SK-N-MC (cell line): ENCODE measurements at regions not wholly inside any gene's neighbourhood (a gene's known extent, or its start where the extent isn't known, plus 50 kb on each side); places are given as distances from the start of the nearest gene placed in this dataset.

Source experiments
- DNase-seq: peaks from one replicate; pipeline ENCODE4 v3.0.0-alpha.2; 2011; ENCODE audit warnings: low read depth, low spot score
- H3K27ac ChIP-seq: fragments of 200-600 bp; sonication (generic); 2 replicates; pipeline ENCODE4 v1.5.1; 2016; ENCODE audit warnings: mixed run types
- H3K36me3 ChIP-seq: fragments of 200-600 bp; sonication (generic); 2 replicates; pipeline ENCODE4 v1.6.1; 2017; ENCODE audit warnings: antibody characterized with exemption, low read length, mixed read lengths; ENCODE audit not compliant: insufficient read depth
- H3K4me3 ChIP-seq: fragments of 200-600 bp; sonication (generic); 2 replicates; pipeline ENCODE4 v1.5.1; 2016
- H3K9ac ChIP-seq: fragments of 200-600 bp; sonication (generic); 2 replicates; pipeline ENCODE4 v1.8.0; 2017; ENCODE audit warnings: mixed run types, mixed read lengths; ENCODE audit not compliant: insufficient read length
- H3K9me3 ChIP-seq: fragments of 200-600 bp; sonication (generic); 2 replicates; pipeline ENCODE4 v1.6.1; 2017; ENCODE audit warnings: low read depth, mild to moderate bottlenecking, antibody characterized with exemption, low read length, moderate library complexity, mixed read lengths
- EZH2 ChIP-seq: fragments of 200-600 bp; sonication (generic); IDR thresholded peaks from one replicate; pipeline ENCODE4 v1.6.1; 2017; ENCODE audit warnings: antibody characterized with exemption
- FOXP2 ChIP-seq: optimal IDR thresholded peaks from 2 replicates; pipeline ENCODE3; 2011; ENCODE audit warnings: mild to moderate bottlenecking, moderate library complexity; ENCODE audit not compliant: insufficient read depth; ENCODE audit errors: extremely low read length, control extremely low read depth
- POLR2AphosphoS5 ChIP-seq: IDR thresholded peaks from 2 replicates; pipeline ENCODE4 v1.6.1; 2012; ENCODE audit warnings: mild to moderate bottlenecking, low read depth, low read length, borderline replicate concordance

- DNase-seq = no peak
Observed at GRCh38 chr1:30452925-30453324, 270.5 kb downstream of the MATN1 start.

DNA sequence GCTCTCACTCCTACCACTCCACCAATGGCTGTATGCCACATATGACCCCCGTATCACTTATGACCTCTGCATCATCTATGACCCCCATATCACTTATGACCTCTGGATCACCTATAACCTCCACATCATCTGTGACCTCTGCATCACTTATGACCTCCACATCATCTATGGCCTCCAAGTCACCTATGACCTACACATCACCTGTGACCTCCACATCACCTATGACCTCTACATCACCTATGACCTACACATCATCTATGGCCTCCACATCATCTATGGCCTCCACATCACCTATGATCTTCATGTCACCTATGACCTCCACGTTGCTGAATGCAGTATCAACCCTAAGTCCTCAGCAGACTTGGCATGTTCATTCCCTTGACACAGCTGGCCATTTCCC, 271.2 kb downstream of the MATN1 start:
- no peak overlapping the region for H3K4me3 ChIP-seq
- no peak for DNase-seq
- no peak for TF ChIP-seq EZH2
- TF ChIP-seq FOXP2 = no peak
- TF ChIP-seq POLR2AphosphoS5 = no peak
- no peak overlapping the region for H3K27ac ChIP-seq
- no peaks in the 10 kb centered on the region for H3K9me3 ChIP-seq
- no peak overlapping the region for H3K9ac ChIP-seq
- no peaks in the 10 kb centered on the region for H3K36me3 ChIP-seq

More at GRCh38 chr1:30452925-30453324, 270.5 kb downstream of the MATN1 start:
- no peaks in the 10 kb centered on the region for H3K36me3 ChIP-seq
- H3K27ac ChIP-seq = no peak overlapping the region
- H3K4me3 ChIP-seq = no peak overlapping the region
- no peaks in the 10 kb centered on the region for H3K9me3 ChIP-seq
- no peak for TF ChIP-seq POLR2AphosphoS5
- TF ChIP-seq FOXP2 = no peak
- no peak for TF ChIP-seq EZH2
- no peak overlapping the region for H3K9ac ChIP-seq

DNA sequence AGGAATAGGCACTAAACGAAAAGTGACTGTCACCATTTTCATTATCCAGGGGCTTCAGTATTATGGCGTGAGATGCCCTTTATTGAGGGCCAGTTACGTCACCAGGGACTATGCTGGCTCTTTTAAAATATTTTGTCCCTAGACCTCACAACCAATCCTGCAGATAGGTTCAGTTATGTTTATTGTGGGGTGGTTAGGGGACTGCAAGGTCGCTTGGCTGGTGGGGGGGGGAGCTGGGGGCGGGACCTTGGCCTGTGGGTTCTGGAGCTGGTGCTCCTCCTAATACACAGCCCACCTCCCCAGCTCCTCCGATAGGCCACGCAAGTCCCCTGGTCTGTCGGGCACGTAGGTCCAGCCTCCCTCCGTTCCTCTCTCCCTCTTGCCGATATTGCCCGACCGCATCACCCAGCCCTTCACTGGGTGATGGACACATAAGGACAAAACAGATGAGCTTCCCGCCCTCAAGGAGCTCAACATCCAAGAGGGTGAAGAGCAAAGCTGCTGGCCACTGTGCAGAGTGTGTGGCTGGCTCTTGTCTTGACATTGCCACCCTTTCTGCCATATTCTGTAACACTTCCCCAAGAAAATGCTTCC, 271.8 kb downstream of the MATN1 start:
- Histone ChIP-seq H3K4me3 (no peak overlapping the region), H3K9me3 (no peaks in the 10 kb centered on the region), H3K27ac (no peak overlapping the region), H3K36me3 (no peaks in the 10 kb centered on the region), H3K9ac (no peak overlapping the region)
- TF ChIP-seq EZH2 (no peak), FOXP2 (no peak), POLR2AphosphoS5 (no peak)
- DNase-seq = no peak

DNA sequence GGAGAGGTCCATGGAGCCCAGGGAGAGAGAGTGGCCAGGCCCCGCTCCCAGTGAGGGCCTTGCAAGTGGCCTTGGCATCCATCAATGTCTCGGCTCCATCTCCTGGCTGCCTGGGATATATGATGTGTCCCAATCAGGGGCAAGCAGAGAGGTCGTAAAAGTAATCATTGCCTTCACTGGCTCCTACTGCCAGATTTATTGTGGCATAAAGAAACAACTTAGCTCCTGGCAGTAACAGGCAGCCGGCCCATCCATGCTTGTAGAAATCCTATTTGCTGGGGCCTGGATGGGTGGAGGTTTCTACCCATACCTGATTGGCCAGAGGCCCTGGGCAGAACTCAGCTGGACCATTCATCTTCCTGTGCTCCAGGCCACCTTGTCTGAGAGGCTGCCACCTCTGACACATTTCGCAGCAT, 272.6 kb downstream of the MATN1 start:
- no peaks in the 10 kb centered on the region for H3K9me3 ChIP-seq
- no peak for DNase-seq
- H3K4me3 ChIP-seq = no peak overlapping the region
- H3K36me3 ChIP-seq = no peaks in the 10 kb centered on the region
- no peak for TF ChIP-seq POLR2AphosphoS5
- TF ChIP-seq FOXP2 = no peak
- TF ChIP-seq EZH2 = no peak
- H3K9ac ChIP-seq = no peak overlapping the region
- H3K27ac ChIP-seq = no peak overlapping the region

DNA sequence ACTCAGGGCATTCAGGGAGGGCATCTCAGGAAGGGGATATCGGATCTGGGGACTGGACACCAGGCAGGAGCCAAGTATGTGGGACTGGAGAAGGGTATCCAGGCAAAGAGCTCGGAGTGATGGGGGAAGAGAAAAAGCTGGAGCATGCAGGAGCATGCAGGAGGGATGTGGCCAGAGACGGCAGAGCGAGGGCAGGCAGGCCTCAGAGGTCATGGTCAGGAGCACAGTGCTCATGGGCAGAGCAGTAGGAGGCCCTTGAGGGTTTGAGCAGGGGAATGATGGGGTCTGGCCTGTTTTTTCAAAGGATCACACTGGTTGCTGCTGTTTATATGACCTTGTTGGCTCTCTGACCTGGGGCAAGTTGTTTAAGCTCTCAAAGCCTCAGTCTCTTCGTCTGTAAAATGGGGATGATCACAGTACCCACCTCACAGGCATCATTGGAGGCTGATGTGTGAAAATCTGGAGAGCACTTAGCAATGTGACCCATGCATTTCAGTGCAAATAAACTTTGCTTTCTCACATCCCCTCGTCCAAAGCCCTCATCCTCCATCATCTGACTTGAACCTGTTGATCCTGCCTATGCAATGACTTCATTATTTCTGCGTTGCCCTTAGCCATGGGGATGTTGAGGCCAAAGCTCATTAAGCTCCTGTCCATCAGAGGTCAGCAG, 273.1 kb downstream of the MATN1 start:
- Histone ChIP-seq H3K4me3 (no peak overlapping the region), H3K9ac (no peak overlapping the region), H3K36me3 (no peaks in the 10 kb centered on the region), H3K9me3 (no peaks in the 10 kb centered on the region), H3K27ac (no peak overlapping the region)
- TF ChIP-seq EZH2 (no peak), FOXP2 (no peak), POLR2AphosphoS5 (no peak)
- DNase-seq = no peak

GRCh38 chr1:30449428-30450147, 273.8 kb downstream of the MATN1 start:
- Histone ChIP-seq H3K9ac (no peak overlapping the region), H3K27ac (no peak overlapping the region), H3K4me3 (no peak overlapping the region), H3K9me3 (no peaks in the 10 kb centered on the region), H3K36me3 (no peaks in the 10 kb centered on the region)
- no peak for TF ChIP-seq POLR2AphosphoS5
- TF ChIP-seq FOXP2 = no peak
- TF ChIP-seq EZH2 = no peak
- DNase-seq = no peak

DNA sequence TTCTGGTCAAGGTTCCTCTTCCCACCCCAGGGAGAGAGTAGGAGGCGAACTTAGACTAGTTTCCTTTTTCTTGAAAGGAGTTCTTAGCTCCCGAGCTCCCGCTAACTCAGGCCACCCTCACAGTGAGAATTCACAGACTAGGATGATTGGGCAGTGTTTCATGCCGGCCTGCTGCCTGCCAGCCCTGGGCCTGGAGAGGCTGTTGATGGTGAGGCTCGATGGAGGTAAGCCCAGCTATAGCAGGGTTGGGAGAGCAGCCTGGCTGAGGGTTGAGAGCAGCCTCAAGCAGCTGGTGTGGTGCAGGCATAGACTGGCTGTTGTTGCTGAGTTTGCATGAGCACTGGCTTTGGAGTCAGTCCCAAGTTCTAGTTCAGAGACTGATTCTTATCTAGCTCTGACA, 274.4 kb downstream of the MATN1 start:
- TF ChIP-seq POLR2AphosphoS5 (no peak), FOXP2 (no peak), EZH2 (no peak)
- H3K9me3 ChIP-seq = no peaks in the 10 kb centered on the region
- DNase-seq = no peak
- H3K4me3 ChIP-seq = no peak overlapping the region
- H3K9ac ChIP-seq = no peak overlapping the region
- no peaks in the 10 kb centered on the region for H3K36me3 ChIP-seq
- H3K27ac ChIP-seq = no peak overlapping the region

DNA sequence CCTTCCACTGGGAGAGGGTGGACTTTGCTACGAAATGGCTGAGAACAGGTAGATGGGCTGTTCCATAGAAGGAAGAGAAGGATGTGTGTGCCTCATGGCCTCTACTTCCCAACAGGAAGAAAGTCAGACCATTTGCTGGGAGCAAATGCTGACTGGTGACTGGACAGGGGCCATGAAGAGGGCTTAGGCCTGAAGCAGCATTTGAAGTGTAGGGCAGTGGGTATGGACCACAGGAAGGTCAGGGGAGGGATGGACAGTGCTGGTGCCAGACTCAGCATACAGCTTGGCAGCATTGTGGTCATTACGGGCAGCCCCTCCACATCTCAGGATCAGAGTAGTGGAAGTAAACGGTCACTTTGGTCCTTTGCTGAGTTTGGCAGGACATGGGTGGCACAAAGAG, 275.7 kb downstream of the MATN1 start:
- no peaks in the 10 kb centered on the region for H3K9me3 ChIP-seq
- no peak overlapping the region for H3K9ac ChIP-seq
- no peak overlapping the region for H3K27ac ChIP-seq
- H3K36me3 ChIP-seq = no peaks in the 10 kb centered on the region
- no peak overlapping the region for H3K4me3 ChIP-seq
- DNase-seq = no peak
- TF ChIP-seq FOXP2 = no peak
- TF ChIP-seq EZH2 = no peak
- TF ChIP-seq POLR2AphosphoS5 = no peak

- H3K36me3 ChIP-seq = no peaks in the 10 kb centered on the region
- H3K4me3 ChIP-seq = no peak overlapping the region
- H3K9ac ChIP-seq = no peak overlapping the region
- H3K27ac ChIP-seq = no peak overlapping the region
- no peak for TF ChIP-seq POLR2AphosphoS5
- no peak for TF ChIP-seq FOXP2
- no peak for TF ChIP-seq EZH2
- DNase-seq = no peak
- H3K9me3 ChIP-seq = no peaks in the 10 kb centered on the region
Observed at GRCh38 chr1:30447080-30447479, 276.3 kb downstream of the MATN1 start.
